H9 (cell line): ENCODE measurements at regions not wholly inside any gene's neighbourhood (a gene's known extent, or its start where the extent isn't known, plus 50 kb on each side); places are given as distances from the start of the nearest gene placed in this dataset.

ENCODE experiments used
- DNase-seq: peaks from one replicate; pipeline ENCODE4 v3.0.0-alpha.2; 2017
- H2AFZ ChIP-seq: one replicate; pipeline ENCODE4 v1.6.1; 2013; ENCODE audit warnings: mild to moderate bottlenecking, low read length, control low read depth, moderate library complexity
- H2AK5ac ChIP-seq: 2 replicates; pipeline ENCODE4 v1.6.1; 2013; ENCODE audit warnings: low read length, control low read depth, mixed read lengths; ENCODE audit not compliant: insufficient read length
- H2BK120ac ChIP-seq: one replicate; pipeline ENCODE4 v1.6.1; 2013; ENCODE audit warnings: low read depth, mild to moderate bottlenecking, low read length, control low read depth, inconsistent platforms; ENCODE audit not compliant: poor library complexity, severe bottlenecking
- H2BK12ac ChIP-seq: 2 replicates; pipeline ENCODE4 v1.6.1; 2013; ENCODE audit warnings: low read length, control low read depth, mixed read lengths, low read depth; ENCODE audit not compliant: insufficient read length
- H2BK15ac ChIP-seq: 2 replicates; pipeline ENCODE4 v1.6.1; 2013; ENCODE audit warnings: low read depth, low read length, control low read depth
- H2BK20ac ChIP-seq: one replicate; pipeline ENCODE4 v1.6.1; 2013; ENCODE audit warnings: low read depth, mild to moderate bottlenecking, low read length, control low read depth, inconsistent platforms; ENCODE audit not compliant: poor library complexity, severe bottlenecking
- H2BK5ac ChIP-seq: 2 replicates; pipeline ENCODE4 v1.6.1; 2013; ENCODE audit warnings: low read length, control low read depth, mixed read lengths; ENCODE audit not compliant: insufficient read length
- H3K14ac ChIP-seq: 2 replicates; pipeline ENCODE4 v1.6.1; 2013; ENCODE audit warnings: low read length, control low read depth; ENCODE audit not compliant: insufficient read depth
- H3K18ac ChIP-seq: 2 replicates; pipeline ENCODE4 v1.6.1; 2013; ENCODE audit warnings: low read depth, mild to moderate bottlenecking, mixed read lengths, low read length, control low read depth; ENCODE audit not compliant: insufficient read length
- H3K23ac ChIP-seq: 2 replicates; pipeline ENCODE4 v1.6.1; 2013; ENCODE audit warnings: low read length, control low read depth, mixed read lengths, low read depth; ENCODE audit not compliant: insufficient read length
- H3K23me2 ChIP-seq: 2 replicates; pipeline ENCODE4 v1.6.1; 2013; ENCODE audit warnings: low read depth, mild to moderate bottlenecking, mixed read lengths, low read length, control low read depth; ENCODE audit not compliant: insufficient read length, poor library complexity, severe bottlenecking
- H3K27ac ChIP-seq: 2 replicates; pipeline ENCODE4 v1.5.1; 2013; ENCODE audit warnings: low read length, control low read depth, mixed read lengths, low read depth; ENCODE audit not compliant: insufficient read length
- H3K27me3 ChIP-seq: 2 replicates; pipeline ENCODE4 v1.6.1; 2013; ENCODE audit warnings: low read length, control low read depth, inconsistent platforms; ENCODE audit not compliant: insufficient read depth
- H3K4ac ChIP-seq: 2 replicates; pipeline ENCODE4 v1.6.1; 2013; ENCODE audit warnings: low read depth, mild to moderate bottlenecking, control low read depth, inconsistent platforms, low read length, moderate library complexity
- H3K4me1 ChIP-seq: 2 replicates; pipeline ENCODE4 v1.6.1; 2013; ENCODE audit warnings: low read length, control low read depth, inconsistent platforms; ENCODE audit not compliant: insufficient read depth
- H3K4me2 ChIP-seq: 2 replicates; pipeline ENCODE4 v1.6.1; 2013; ENCODE audit warnings: low read length, control low read depth, mixed read lengths; ENCODE audit not compliant: insufficient read length, insufficient read depth
- H3K56ac ChIP-seq: 2 replicates; pipeline ENCODE4 v1.6.1; 2013; ENCODE audit warnings: low read depth, mild to moderate bottlenecking, mixed read lengths, low read length, control low read depth; ENCODE audit not compliant: insufficient read length
- H3K79me1 ChIP-seq: 2 replicates; pipeline ENCODE4 v1.6.1; 2013; ENCODE audit warnings: low read depth, mild to moderate bottlenecking, moderate library complexity, low read length, control low read depth, inconsistent platforms; ENCODE audit not compliant: insufficient read depth, poor library complexity, severe bottlenecking
- H3K79me2 ChIP-seq: 2 replicates; pipeline ENCODE4 v1.6.1; 2013; ENCODE audit warnings: low read length, control low read depth, inconsistent platforms; ENCODE audit not compliant: insufficient read depth
- H3K9ac ChIP-seq: 2 replicates; pipeline ENCODE4 v1.6.1; 2013; ENCODE audit warnings: low read length, control low read depth, mixed read lengths; ENCODE audit not compliant: insufficient read length; ENCODE audit errors: extremely low read depth
- H3K9me3 ChIP-seq: one replicate; pipeline ENCODE4 v1.6.1; 2013; ENCODE audit warnings: low read depth, low read length, inconsistent platforms; ENCODE audit not compliant: control insufficient read depth
- H3T11ph ChIP-seq: one replicate; pipeline ENCODE4 v1.6.1; 2013; ENCODE audit warnings: mild to moderate bottlenecking, low read length, control low read depth, inconsistent platforms
- H4K20me1 ChIP-seq: one replicate; pipeline ENCODE4 v1.6.1; 2013; ENCODE audit not compliant: control insufficient read depth, insufficient read length, insufficient read depth
- H4K5ac ChIP-seq: 2 replicates; pipeline ENCODE4 v1.6.1; 2013; ENCODE audit warnings: low read depth, mild to moderate bottlenecking, mixed read lengths, low read length, control low read depth; ENCODE audit not compliant: insufficient read length
- H4K8ac ChIP-seq: replicated peaks from 2 replicates; pipeline ENCODE4 v1.6.1; 2013; ENCODE audit warnings: low read length, control low read depth, mixed read lengths, low read depth; ENCODE audit not compliant: insufficient read length
- H4K91ac ChIP-seq: 2 replicates; pipeline ENCODE4 v1.6.1; 2013; ENCODE audit warnings: low read depth, mild to moderate bottlenecking, moderate library complexity, mixed read lengths, low read length, control low read depth; ENCODE audit not compliant: insufficient read length
- H3K27ac Mint-ChIP-seq, 3 experiments: 2 replicates in 2 of 3; 3 replicates in 1 of 3; pipeline ENCODE4 v1.8.0; 2020 to 2021; ENCODE audit warnings: mixed read lengths in 3 of 3, mild to moderate bottlenecking in 1 of 3, moderate library complexity in 1 of 3
- H3K27me3 Mint-ChIP-seq: 2 replicates; pipeline ENCODE4 v1.8.0; 2021; ENCODE audit warnings: low read depth, mild to moderate bottlenecking, moderate library complexity, mixed read lengths
- H3K36me3 Mint-ChIP-seq, 3 experiments: 2 replicates in 2 of 3; 3 replicates in 1 of 3; pipeline ENCODE4 v1.8.0; 2020 to 2021; ENCODE audit warnings: low read depth in 3 of 3, mixed read lengths in 3 of 3; ENCODE audit not compliant: insufficient read depth in 1 of 3
- H3K4me1 Mint-ChIP-seq, 2 experiments: 2 replicates each; pipeline ENCODE4 v1.8.0; 2020; ENCODE audit warnings: mixed read lengths in 2 of 2
- H3K4me3 Mint-ChIP-seq, 2 experiments: 2 replicates in 1 of 2; 3 replicates in 1 of 2; pipeline ENCODE4 v1.8.0; 2020 to 2021; ENCODE audit warnings: mild to moderate bottlenecking in 2 of 2, mixed read lengths in 2 of 2, moderate library complexity in 1 of 2
- H3K9me3 Mint-ChIP-seq, 2 experiments: 2 replicates in 1 of 2; 3 replicates in 1 of 2; pipeline ENCODE4 v1.8.0; 2020; ENCODE audit warnings: mild to moderate bottlenecking in 2 of 2, mixed read lengths in 2 of 2, moderate library complexity in 1 of 2
- WGBS: extraction: QIAGEN DNeasy Blood & Tissue Kit; methylation state at CpG from one replicate; pipeline ENCODE4 v1.1.7; 2013; ENCODE audit warnings: missing lambda C conversion rate, low lambda C conversion rate, mixed read lengths; ENCODE audit not compliant: insufficient read length; ENCODE audit errors: extremely low coverage; 5-methylcytosine and 5-hydroxymethylcytosine counted together
- TF ChIP-seq, protein P1 (sequence below): fragments of 200-600 bp; sonication (generic); conservative IDR thresholded peaks from 3 replicates; pipeline ENCODE4 v1.8.0; 2021; ENCODE audit warnings: antibody characterized with exemption, mild to moderate bottlenecking

DNA sequence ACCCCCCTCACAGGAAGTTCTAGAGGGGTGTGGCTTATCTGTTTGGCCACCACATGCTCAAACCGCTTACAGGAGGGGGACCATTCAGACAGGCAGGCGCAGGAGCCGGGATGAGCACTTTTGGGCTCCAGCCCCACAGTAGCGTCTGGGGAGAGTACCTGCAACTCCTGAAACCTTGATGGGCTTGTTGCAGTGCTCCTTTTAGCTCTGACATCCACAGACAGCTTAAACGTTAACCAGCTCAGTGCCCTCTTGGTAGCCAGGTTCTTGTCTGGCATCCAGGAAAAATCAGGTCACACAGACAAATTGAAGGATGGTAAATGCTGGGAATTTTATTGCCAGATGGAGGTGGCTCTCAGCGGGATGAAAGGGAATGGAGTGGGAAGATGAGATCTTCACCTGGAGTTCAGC lies 326.3 kb downstream of the ETS1 start:
- Histone ChIP-seq H4K5ac (no peak overlapping the region), H3K18ac (no peak overlapping the region), H3K56ac (no peak overlapping the region), H3K23me2 (no peaks in the 10 kb centered on the region), H2BK12ac (no peak overlapping the region), H3K79me2 (no peaks in the 10 kb centered on the region), H3K27ac (no peak overlapping the region), H3K14ac (no peak overlapping the region), H3K4me1 (no peaks in the 10 kb centered on the region), H3T11ph (no peak overlapping the region), H3K4me2 (no peak overlapping the region), H3K4ac (no peak overlapping the region), H3K9ac (no peak overlapping the region), H2BK15ac (no peak overlapping the region), H2AFZ (no peak overlapping the region), H3K9me3 (no peaks in the 10 kb centered on the region), H4K91ac (no peak overlapping the region), H2BK20ac (no peak overlapping the region), H2BK5ac (no peak overlapping the region), H3K23ac (no peak overlapping the region), H4K8ac (no peak overlapping the region), H3K27me3 (no peaks in the 10 kb centered on the region), H2AK5ac (no peak overlapping the region), H2BK120ac (no peak overlapping the region), H3K79me1 (no peaks in the 10 kb centered on the region), H4K20me1 (no peaks in the 10 kb centered on the region)
- TF ChIP-seq, protein P1, sequence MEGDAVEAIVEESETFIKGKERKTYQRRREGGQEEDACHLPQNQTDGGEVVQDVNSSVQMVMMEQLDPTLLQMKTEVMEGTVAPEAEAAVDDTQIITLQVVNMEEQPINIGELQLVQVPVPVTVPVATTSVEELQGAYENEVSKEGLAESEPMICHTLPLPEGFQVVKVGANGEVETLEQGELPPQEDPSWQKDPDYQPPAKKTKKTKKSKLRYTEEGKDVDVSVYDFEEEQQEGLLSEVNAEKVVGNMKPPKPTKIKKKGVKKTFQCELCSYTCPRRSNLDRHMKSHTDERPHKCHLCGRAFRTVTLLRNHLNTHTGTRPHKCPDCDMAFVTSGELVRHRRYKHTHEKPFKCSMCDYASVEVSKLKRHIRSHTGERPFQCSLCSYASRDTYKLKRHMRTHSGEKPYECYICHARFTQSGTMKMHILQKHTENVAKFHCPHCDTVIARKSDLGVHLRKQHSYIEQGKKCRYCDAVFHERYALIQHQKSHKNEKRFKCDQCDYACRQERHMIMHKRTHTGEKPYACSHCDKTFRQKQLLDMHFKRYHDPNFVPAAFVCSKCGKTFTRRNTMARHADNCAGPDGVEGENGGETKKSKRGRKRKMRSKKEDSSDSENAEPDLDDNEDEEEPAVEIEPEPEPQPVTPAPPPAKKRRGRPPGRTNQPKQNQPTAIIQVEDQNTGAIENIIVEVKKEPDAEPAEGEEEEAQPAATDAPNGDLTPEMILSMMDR, result no peak
- H3K4me1 Mint-ChIP-seq, result peaks cover 3 to 6% of the 10 kb centered on the region in 2 experiments; a peak in 2 of 4 replicates
- H3K4me3 Mint-ChIP-seq, result no peak overlapping the region
- DNase-seq, result no peak
- H3K9me3 Mint-ChIP-seq, result no peaks in the 10 kb centered on the region
- WGBS, result no CpG with 5 or more reads among the region's 6 CpGs
- no peaks in the 10 kb centered on the region for H3K36me3 Mint-ChIP-seq
- no peak overlapping the region for H3K27ac Mint-ChIP-seq
- no peaks in the 10 kb centered on the region for H3K27me3 Mint-ChIP-seq
